ENCODE measurements at regions not wholly inside any gene's neighbourhood (a gene's known extent, or its start where the extent isn't known, plus 50 kb on each side); places are given as distances from the start of the nearest gene placed in this dataset.
"Not testable (repeated sequence)": the region's sequence is repeated elsewhere in the genome, so short reads cannot be mapped to it uniquely, and the experiment has no call there.

- no peaks in the 10 kb centered on the region for H3K36me3 Mint-ChIP-seq (ENCODE audit: insufficient read depth)
- DNase-seq (no peak), ATAC-seq (peak; percentile 97)
- peaks cover 14% of the 10 kb centered on the region for H3K4me1 Mint-ChIP-seq (ENCODE audit: low read depth)
- H3K9me3 Mint-ChIP-seq, result no peaks in the 10 kb centered on the region
- no peaks in the 10 kb centered on the region for H3K27me3 Mint-ChIP-seq (ENCODE audit: low read depth)
- H3K4me3 Mint-ChIP-seq, result no peak overlapping the region
Observed at GRCh38 chr12:75759842-75760572, 248.6 kb upstream of the KRR1 start.

- Mint-ChIP-seq H3K36me3 (ENCODE audit: insufficient read depth) (no peaks in the 10 kb centered on the region), H3K9me3 (no peaks in the 10 kb centered on the region), H3K27me3 (ENCODE audit: low read depth) (no peaks in the 10 kb centered on the region), H3K4me1 (ENCODE audit: low read depth) (peaks cover 21% of the 10 kb centered on the region), H3K4me3 (no peak overlapping the region)
- DNase-seq, result no peak
- no peak for ATAC-seq
Observed at GRCh38 chr12:75759196-75759595, 247.8 kb upstream of the KRR1 start.

- no peak overlapping the region for H3K4me3 Mint-ChIP-seq
- peaks cover 22% of the 10 kb centered on the region for H3K4me1 Mint-ChIP-seq (ENCODE audit: low read depth)
- ATAC-seq, result no peak
- H3K9me3 Mint-ChIP-seq, result no peaks in the 10 kb centered on the region
- no peaks in the 10 kb centered on the region for H3K36me3 Mint-ChIP-seq (ENCODE audit: insufficient read depth)
- DNase-seq, result no peak
- H3K27me3 Mint-ChIP-seq (ENCODE audit: low read depth), result peaks cover 2% of the 10 kb centered on the region
Observed at GRCh38 chr12:75756771-75757170, 245.4 kb upstream of the KRR1 start.

DNA sequence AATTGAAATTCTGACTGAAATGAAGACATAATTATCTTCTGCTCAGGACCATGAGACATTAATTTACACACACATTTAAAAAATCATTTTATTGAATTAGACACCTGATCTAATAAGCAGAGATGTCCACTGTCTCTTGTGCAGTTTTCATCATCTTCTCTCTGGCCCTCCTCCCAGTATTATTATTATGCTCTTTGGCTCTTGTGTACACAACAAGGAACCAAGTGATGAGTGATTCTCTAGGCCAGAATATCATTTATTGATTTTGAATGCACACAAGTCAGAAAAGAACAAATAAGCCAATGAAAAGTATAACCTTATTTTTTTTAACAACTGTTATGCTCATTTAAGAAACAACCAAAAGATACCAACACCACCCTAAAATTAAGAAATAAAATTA lies 244.7 kb upstream of the KRR1 start:
- H3K9me3 Mint-ChIP-seq, result no peaks in the 10 kb centered on the region
- no peak for ATAC-seq
- no peaks in the 10 kb centered on the region for H3K36me3 Mint-ChIP-seq (ENCODE audit: insufficient read depth)

DNA sequence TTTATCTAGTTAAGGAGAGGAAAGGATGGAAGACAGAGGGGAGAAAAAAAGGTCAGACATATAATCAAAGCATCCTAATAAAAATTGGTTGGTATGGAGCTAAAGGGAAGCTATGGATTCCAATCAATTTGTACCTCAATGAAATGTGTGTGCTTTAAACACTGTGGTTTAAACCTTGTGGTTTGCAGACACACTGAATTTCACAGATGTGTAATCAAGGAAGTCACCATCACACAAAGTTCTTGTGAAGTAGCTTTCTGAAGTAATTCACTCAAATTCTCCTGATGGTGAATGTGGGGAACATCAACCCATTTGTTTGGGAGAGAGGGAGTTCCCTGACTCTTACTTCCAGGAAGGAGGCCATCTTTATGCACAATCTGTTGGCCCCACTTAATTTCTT lies 243.3 kb upstream of the KRR1 start:
- peaks cover 2% of the 10 kb centered on the region for H3K27me3 Mint-ChIP-seq (ENCODE audit: low read depth)
- no peaks in the 10 kb centered on the region for H3K36me3 Mint-ChIP-seq (ENCODE audit: insufficient read depth)
- DNase-seq (no peak), ATAC-seq (no peak)
- peaks cover 16% of the 10 kb centered on the region for H3K4me1 Mint-ChIP-seq (ENCODE audit: low read depth)
- no peak overlapping the region for H3K4me3 Mint-ChIP-seq
- H3K9me3 Mint-ChIP-seq, result no peaks in the 10 kb centered on the region

More for the DNA sequence above, 244.7 kb upstream of the KRR1 start:
- no peak for DNase-seq
- peaks cover 2% of the 10 kb centered on the region for H3K27me3 Mint-ChIP-seq (ENCODE audit: low read depth)
- peaks cover 22% of the 10 kb centered on the region for H3K4me1 Mint-ChIP-seq (ENCODE audit: low read depth)
- no peak overlapping the region for H3K4me3 Mint-ChIP-seq

DNA sequence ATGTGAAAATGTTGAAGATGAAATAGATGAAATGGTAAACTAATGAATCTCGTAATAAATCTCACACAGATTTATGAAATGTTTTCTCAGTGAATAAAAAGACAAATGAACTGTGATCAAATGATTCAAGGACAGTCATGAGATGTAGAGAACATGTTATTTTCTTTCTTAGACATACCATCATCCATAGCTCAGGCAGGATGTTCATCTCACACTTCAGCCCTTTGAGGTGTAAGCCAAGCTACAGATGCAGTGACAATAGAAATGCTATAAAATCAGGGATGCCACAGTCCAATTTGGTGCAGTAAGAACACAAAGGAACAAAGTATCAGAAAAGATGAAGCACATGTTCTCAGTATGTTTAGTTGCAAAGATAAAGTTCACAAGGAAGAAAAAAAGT lies 242.7 kb upstream of the KRR1 start:
- ATAC-seq (no peak), DNase-seq (no peak)
- Mint-ChIP-seq H3K4me3 (no peak overlapping the region), H3K27me3 (ENCODE audit: low read depth) (peaks cover 2% of the 10 kb centered on the region), H3K4me1 (ENCODE audit: low read depth) (peaks cover 12% of the 10 kb centered on the region), H3K36me3 (ENCODE audit: insufficient read depth) (no peaks in the 10 kb centered on the region), H3K9me3 (no peaks in the 10 kb centered on the region)

- Mint-ChIP-seq H3K9me3 (no peaks in the 10 kb centered on the region), H3K4me1 (ENCODE audit: low read depth) (peaks cover 11% of the 10 kb centered on the region), H3K4me3 (no peak overlapping the region), H3K36me3 (ENCODE audit: insufficient read depth) (no peaks in the 10 kb centered on the region), H3K27me3 (ENCODE audit: low read depth) (peaks cover 5% of the 10 kb centered on the region)
- DNase-seq (no peak), ATAC-seq (no peak)
Observed at GRCh38 chr12:75751769-75752471, 240.5 kb upstream of the KRR1 start.

GRCh38 chr12:75750716-75751306 lies 239.4 kb upstream of the KRR1 start:
- Mint-ChIP-seq H3K4me3 (no peak overlapping the region), H3K36me3 (ENCODE audit: insufficient read depth) (no peaks in the 10 kb centered on the region), H3K27me3 (ENCODE audit: low read depth) (peaks cover 9% of the 10 kb centered on the region), H3K9me3 (no peaks in the 10 kb centered on the region), H3K4me1 (ENCODE audit: low read depth) (peaks cover 11% of the 10 kb centered on the region)
- DNase-seq (no peak), ATAC-seq (no peak)

DNA sequence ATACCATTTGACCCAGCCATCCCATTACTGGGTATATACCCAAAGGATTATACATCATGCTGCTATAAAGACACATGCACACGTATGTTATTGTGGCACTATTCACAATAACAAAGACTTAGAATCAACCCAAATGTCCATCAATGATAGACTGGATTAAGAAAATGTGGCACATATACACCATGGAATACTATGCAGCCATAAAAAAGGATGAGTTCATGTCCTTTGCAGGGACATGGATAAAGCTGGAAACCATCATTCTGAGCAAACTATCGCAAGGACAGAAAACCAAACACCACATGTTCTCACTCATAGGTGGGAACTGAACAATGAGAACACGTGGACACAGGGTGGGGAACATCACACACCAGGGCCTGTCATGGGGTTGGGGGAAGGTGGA lies 237.6 kb upstream of the KRR1 start:
- H3K9me3 Mint-ChIP-seq; DNase-seq; H3K4me3 Mint-ChIP-seq; ATAC-seq; H3K4me1 Mint-ChIP-seq (ENCODE audit: low read depth); H3K36me3 Mint-ChIP-seq (ENCODE audit: insufficient read depth); H3K27me3 Mint-ChIP-seq (ENCODE audit: low read depth): not testable (repeated sequence)

- Mint-ChIP-seq H3K36me3 (ENCODE audit: insufficient read depth) (no peaks in the 10 kb centered on the region), H3K27me3 (ENCODE audit: low read depth) (peaks cover 9% of the 10 kb centered on the region), H3K4me1 (ENCODE audit: low read depth) (no peaks in the 10 kb centered on the region), H3K9me3 (no peaks in the 10 kb centered on the region), H3K4me3 (no peak overlapping the region)
- DNase-seq, result no peak
- ATAC-seq, result no peak
Observed at GRCh38 chr12:75748136-75748535, 236.7 kb upstream of the KRR1 start.

GRCh38 chr12:75747572-75748021 lies 236.2 kb upstream of the KRR1 start:
- no peaks in the 10 kb centered on the region for H3K9me3 Mint-ChIP-seq
- H3K36me3 Mint-ChIP-seq (ENCODE audit: insufficient read depth), result no peaks in the 10 kb centered on the region
- H3K4me1 Mint-ChIP-seq (ENCODE audit: low read depth), result no peaks in the 10 kb centered on the region
- DNase-seq, result no peak
- no peak for ATAC-seq
- peaks cover 12% of the 10 kb centered on the region for H3K27me3 Mint-ChIP-seq (ENCODE audit: low read depth)
- H3K4me3 Mint-ChIP-seq, result no peak overlapping the region

DNA sequence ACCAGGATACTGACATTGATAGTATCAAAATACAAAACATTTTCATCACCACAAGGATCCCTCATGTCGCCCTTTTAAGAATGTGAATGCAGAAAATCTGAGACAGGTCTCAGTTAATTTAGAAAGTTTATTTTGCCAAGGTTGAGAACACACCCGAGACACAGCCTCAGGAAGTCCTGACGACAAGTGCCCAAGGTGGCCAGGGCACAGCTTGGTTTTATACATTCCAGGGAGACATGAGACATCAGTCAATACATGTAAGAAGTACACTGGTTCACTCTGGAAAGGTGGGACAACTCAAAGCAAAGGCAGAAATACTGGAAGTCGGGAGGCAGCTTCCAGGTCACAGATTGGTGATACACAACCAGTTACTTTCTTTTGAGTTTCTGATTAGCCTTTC lies 235.2 kb upstream of the KRR1 start:
- Mint-ChIP-seq H3K9me3 (no peaks in the 10 kb centered on the region), H3K27me3 (ENCODE audit: low read depth) (peaks cover 12% of the 10 kb centered on the region), H3K4me1 (ENCODE audit: low read depth) (no peaks in the 10 kb centered on the region), H3K36me3 (ENCODE audit: insufficient read depth) (no peaks in the 10 kb centered on the region), H3K4me3 (no peak overlapping the region)
- no peak for ATAC-seq
- no peak for DNase-seq

DNA sequence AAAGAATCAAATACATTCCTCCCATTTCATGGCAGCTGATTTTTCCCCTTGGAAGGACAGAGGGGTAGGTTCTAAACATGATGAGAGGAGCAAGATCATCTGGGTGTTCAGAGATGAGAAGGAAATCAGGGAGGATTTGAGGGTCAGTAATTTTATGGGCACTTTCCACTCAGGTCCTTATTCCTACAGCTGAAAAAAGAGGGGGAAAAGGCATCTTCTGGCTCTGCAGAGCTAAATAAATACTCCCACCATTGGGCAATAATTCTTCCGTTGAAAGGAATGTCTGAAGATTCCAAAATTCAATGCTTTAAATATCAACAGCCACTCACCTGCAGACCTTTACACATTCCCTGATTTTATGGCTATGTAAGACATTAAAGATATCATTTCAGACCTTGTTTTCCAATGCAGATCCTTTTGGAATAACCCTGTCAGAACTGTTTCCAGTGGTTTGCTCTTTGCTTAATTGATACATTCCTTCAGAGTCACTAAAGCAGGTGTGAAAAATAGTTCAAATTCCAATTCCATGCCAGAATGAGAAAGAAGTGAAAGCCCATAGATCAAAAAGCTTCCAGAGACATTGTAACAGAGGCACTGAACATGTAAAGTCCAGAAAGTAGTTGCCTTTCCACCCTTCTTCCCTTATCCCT lies 233.3 kb upstream of the KRR1 start:
- DNase-seq (no peak), ATAC-seq (no peak)
- peaks cover 4% of the 10 kb centered on the region for H3K4me1 Mint-ChIP-seq (ENCODE audit: low read depth)
- H3K36me3 Mint-ChIP-seq (ENCODE audit: insufficient read depth), result no peaks in the 10 kb centered on the region
- no peaks in the 10 kb centered on the region for H3K9me3 Mint-ChIP-seq
- H3K27me3 Mint-ChIP-seq (ENCODE audit: low read depth), result peaks cover 12% of the 10 kb centered on the region
- H3K4me3 Mint-ChIP-seq, result no peak overlapping the region

GRCh38 chr12:75742961-75743360 lies 231.6 kb upstream of the KRR1 start:
- Mint-ChIP-seq H3K36me3 (ENCODE audit: insufficient read depth) (no peaks in the 10 kb centered on the region), H3K4me1 (ENCODE audit: low read depth) (peaks cover 16% of the 10 kb centered on the region), H3K9me3 (no peaks in the 10 kb centered on the region), H3K4me3 (no peak overlapping the region), H3K27me3 (ENCODE audit: low read depth) (peaks cover 9% of the 10 kb centered on the region)
- DNase-seq, result no peak
- ATAC-seq, result no peak
